GM13977 (cell line): ENCODE measurements at regions not wholly inside any gene's neighbourhood (a gene's known extent, or its start where the extent isn't known, plus 50 kb on each side); places are given as distances from the start of the nearest gene placed in this dataset.

ENCODE experiments used
- DNase-seq: peaks from one replicate; pipeline ENCODE4 v3.0.0; 2012; ENCODE audit warnings: low spot score
- in situ Hi-C: fragments of 300-500 bp; cut with MboI; formaldehyde crosslinking; loops from one replicate; pipeline ENCODE4 v1.12.0; 2022; ENCODE audit warnings: low sequenced_read_pairs, low pct_unique_long_range_greater_than_20kb, mixed read lengths, inconsistent platforms; ENCODE audit not compliant: unreplicated experiment
- TF ChIP-seq, protein P1 (sequence below): IDR thresholded peaks from 2 replicates; pipeline ENCODE4 v1.5.1; 2012; ENCODE audit warnings: mild to moderate bottlenecking, control low read depth; ENCODE audit not compliant: insufficient read depth; ENCODE audit errors: extremely low read depth, missing control alignments

DNA sequence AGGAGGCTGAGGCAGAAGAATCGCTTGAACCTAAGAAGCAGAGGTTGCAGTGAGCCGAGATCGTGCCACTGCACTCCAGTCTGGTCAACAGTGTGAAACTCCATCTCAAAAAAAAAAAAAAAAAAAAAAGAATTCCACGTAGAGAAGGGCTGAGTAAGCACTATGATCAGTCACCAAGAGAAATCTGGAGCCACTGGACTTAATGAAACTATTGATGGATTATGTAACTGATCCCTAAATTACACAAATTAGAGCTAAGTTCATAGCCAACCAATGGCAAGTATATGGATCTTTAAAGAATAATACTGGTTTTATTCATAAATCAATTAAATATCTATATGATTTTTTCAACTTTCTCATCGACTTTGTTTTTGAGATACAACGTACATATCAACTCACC is 72.2 kb upstream of the ABLIM1 start:
- in situ Hi-C loops, result no loop called here
- TF ChIP-seq, protein P1, sequence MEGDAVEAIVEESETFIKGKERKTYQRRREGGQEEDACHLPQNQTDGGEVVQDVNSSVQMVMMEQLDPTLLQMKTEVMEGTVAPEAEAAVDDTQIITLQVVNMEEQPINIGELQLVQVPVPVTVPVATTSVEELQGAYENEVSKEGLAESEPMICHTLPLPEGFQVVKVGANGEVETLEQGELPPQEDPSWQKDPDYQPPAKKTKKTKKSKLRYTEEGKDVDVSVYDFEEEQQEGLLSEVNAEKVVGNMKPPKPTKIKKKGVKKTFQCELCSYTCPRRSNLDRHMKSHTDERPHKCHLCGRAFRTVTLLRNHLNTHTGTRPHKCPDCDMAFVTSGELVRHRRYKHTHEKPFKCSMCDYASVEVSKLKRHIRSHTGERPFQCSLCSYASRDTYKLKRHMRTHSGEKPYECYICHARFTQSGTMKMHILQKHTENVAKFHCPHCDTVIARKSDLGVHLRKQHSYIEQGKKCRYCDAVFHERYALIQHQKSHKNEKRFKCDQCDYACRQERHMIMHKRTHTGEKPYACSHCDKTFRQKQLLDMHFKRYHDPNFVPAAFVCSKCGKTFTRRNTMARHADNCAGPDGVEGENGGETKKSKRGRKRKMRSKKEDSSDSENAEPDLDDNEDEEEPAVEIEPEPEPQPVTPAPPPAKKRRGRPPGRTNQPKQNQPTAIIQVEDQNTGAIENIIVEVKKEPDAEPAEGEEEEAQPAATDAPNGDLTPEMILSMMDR, result no peak
- DNase-seq, result no peak

DNA sequence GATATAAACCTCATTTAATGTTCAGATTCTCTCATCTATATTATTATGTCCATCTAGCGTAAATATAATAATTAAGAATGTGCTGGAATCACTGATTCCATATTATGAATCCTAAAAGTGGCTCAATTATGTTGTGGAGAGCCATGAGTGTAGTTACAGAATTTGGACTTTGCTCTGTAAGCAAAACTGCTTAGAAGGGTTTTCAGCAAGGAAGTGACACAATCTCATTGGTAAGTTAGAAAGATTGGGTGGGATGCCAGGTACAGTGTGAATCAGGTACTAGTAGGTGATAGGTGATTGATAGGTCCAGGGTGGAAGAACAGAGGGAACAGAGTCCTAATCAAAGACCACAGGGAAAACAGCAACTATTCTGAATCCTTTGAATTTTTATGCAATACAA is 74.9 kb upstream of the ABLIM1 start:
- in situ Hi-C loops, result no loop called here
- DNase-seq, result no peak
- TF ChIP-seq, protein P1, result no peak

- DNase-seq, result no peak
- TF ChIP-seq, protein P1, result no peak
- in situ Hi-C loops, result no loop called here
Measured at GRCh38 chr10:114735946-114736345, 77.9 kb upstream of the ABLIM1 start.

DNA sequence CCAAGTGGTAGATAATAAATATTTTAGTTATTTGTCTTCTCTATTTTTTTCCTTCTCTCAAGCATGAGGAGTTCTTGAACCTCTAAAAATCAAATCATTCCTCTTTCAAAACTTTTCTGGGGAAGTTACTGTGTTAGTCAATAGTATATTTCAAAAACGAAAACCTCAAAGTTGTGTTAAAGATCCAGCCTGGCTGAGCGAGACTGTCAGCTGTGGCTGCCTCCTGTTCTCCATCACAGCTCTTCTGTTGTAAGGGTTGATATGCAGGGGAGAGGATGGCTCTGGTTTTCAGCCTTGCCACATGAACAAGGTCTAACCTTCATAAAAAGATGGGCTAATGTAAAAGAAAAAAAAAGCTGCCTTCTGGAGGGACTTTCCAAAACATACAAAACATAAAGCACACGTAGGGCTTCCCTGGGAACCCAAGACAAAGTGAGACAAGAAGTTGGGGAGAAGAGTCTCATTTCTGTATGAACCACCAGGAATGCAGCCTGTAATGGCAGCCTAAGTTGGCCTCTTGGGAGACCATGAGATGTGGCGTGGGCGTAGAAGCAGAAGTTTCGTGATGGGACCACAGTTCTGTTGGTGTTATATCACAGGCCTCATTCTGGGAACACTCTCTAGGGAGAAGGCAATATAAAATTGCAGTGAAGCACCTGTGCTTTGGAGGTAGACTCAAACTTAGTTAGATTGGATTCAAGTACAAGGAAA is 77.9 kb upstream of the FHIP2A start:
- TF ChIP-seq, protein P1, result no peak
- in situ Hi-C loops, result no loop called here
- no peak for DNase-seq

- in situ Hi-C loops, result no loop called here
- TF ChIP-seq, protein P1, result no peak
- DNase-seq, result no peak
Measured at GRCh38 chr10:114746531-114746930, 75.0 kb upstream of the FHIP2A start.

- in situ Hi-C loops, result no loop called here
- DNase-seq, result no peak
- TF ChIP-seq, protein P1, result no peak
Measured at GRCh38 chr10:114748241-114748640, 73.3 kb upstream of the FHIP2A start.
